HEK293 (cell line): ENCODE measurements at regions not wholly inside any gene's neighbourhood (a gene's known extent, or its start where the extent isn't known, plus 50 kb on each side); places are given as distances from the start of the nearest gene placed in this dataset.

ENCODE experiments used
- CTCF ChIA-PET: fragments of 350-600 bp; formaldehyde crosslinking; extraction: SDS; loops from one replicate; lab custom pipeline; 2021; ENCODE audit warnings: antibody characterized with exemption; lab: Yijun Ruan, JAX
- POLR2A ChIA-PET: fragments of 300-600 bp; formaldehyde crosslinking; extraction: SDS; loops from one replicate; lab custom pipeline; 2020; ENCODE audit warnings: antibody characterized with exemption, inconsistent platforms; lab: Yijun Ruan, JAX
- H3K27ac ChIP-seq: fragments of 200-500 bp; sonication (Bioruptor generic); 2 replicates; pipeline ENCODE4 v1.5.1; 2014; ENCODE audit warnings: low read depth, low read length, control low read depth, inconsistent platforms; ENCODE audit errors: extremely low read depth
- H3K36me3 ChIP-seq, 2 experiments: fragments of 200-500 bp in 1 of 2; sonication (Bioruptor generic) in 1 of 2; 1 replicate in 1 of 2; 2 replicates in 1 of 2; pipeline ENCODE4 v1.5.1; 2014 to 2017; ENCODE audit warnings: inconsistent platforms in 2 of 2, low read length in 2 of 2; ENCODE audit not compliant: control insufficient read depth in 2 of 2, insufficient read depth in 1 of 2
- H3K4me1 ChIP-seq: fragments of 200-500 bp; sonication (Bioruptor generic); 2 replicates; pipeline ENCODE4 v1.5.1; 2014; ENCODE audit warnings: mild to moderate bottlenecking, low read length, inconsistent platforms; ENCODE audit not compliant: control insufficient read depth, insufficient read depth
- H3K4me3 ChIP-seq: 2 replicates; pipeline ENCODE4 v1.5.1; 2011; ENCODE audit warnings: low read depth, mild to moderate bottlenecking, control low read depth, low read length, moderate library complexity
- H3K9me3 ChIP-seq: fragments of 200-500 bp; sonication (Bioruptor generic); 2 replicates; pipeline ENCODE4 v1.5.1; 2014; ENCODE audit warnings: low read depth, low read length, inconsistent platforms; ENCODE audit not compliant: control insufficient read depth, insufficient read depth
- HOXA7 ChIP-seq: sonication (generic); formaldehyde crosslinking; IDR thresholded peaks from 2 replicates; pipeline ENCODE4 v1.8.1; 2022; ENCODE audit warnings: missing genetic modification reagents, borderline replicate concordance
- HOXC10 ChIP-seq: sonication (generic); formaldehyde crosslinking; IDR thresholded peaks from 2 replicates; pipeline ENCODE4 v1.8.1; 2023; ENCODE audit warnings: mild to moderate bottlenecking, missing genetic modification reagents
- KLF9 ChIP-seq: fragments of 450-650 bp; formaldehyde crosslinking; IDR thresholded peaks from 2 replicates; pipeline ENCODE4 v1.5.1; 2016; ENCODE audit warnings: missing biosample characterization, missing genetic modification characterization, low read depth
- SP2 ChIP-seq: fragments of 450-650 bp; formaldehyde crosslinking; IDR thresholded peaks from 2 replicates; pipeline ENCODE4 v1.5.1; 2016; ENCODE audit warnings: missing biosample characterization, missing genetic modification characterization
- ZNF184 ChIP-seq: fragments of 450-650 bp; IDR thresholded peaks from 2 replicates; pipeline ENCODE4 v1.5.1; 2018; ENCODE audit warnings: missing biosample characterization, mild to moderate bottlenecking, missing genetic modification characterization
- ZNF239 ChIP-seq: fragments of 450-650 bp; formaldehyde crosslinking; IDR thresholded peaks from 2 replicates; pipeline ENCODE4 v1.5.1; 2016; ENCODE audit warnings: missing biosample characterization, missing genetic modification characterization
- ZNF510 ChIP-seq: fragments of 450-650 bp; formaldehyde crosslinking; IDR thresholded peaks from 2 replicates; pipeline ENCODE4 v1.5.1; 2018; ENCODE audit warnings: mild to moderate bottlenecking, missing genetic modification characterization, missing biosample characterization; ENCODE audit not compliant: insufficient replicate concordance
- ZNF544 ChIP-seq: fragments of 450-650 bp; formaldehyde crosslinking; IDR thresholded peaks from 2 replicates; pipeline ENCODE4 v1.5.0; 2017; ENCODE audit warnings: missing biosample characterization, missing genetic modification characterization
- ZNF560 ChIP-seq: fragments of 450-650 bp; formaldehyde crosslinking; IDR thresholded peaks from 2 replicates; pipeline ENCODE4 v1.5.1; 2017; ENCODE audit warnings: missing biosample characterization, missing genetic modification characterization, borderline replicate concordance
- ZNF585B ChIP-seq: fragments of 450-650 bp; formaldehyde crosslinking; IDR thresholded peaks from 2 replicates; pipeline ENCODE4 v1.5.1; 2016; ENCODE audit warnings: missing biosample characterization, missing genetic modification characterization
- ZNF626 ChIP-seq: fragments of 450-650 bp; sonication (Bioruptor Pico); formaldehyde crosslinking; IDR thresholded peaks from 2 replicates; pipeline ENCODE4 v1.5.1; 2018; ENCODE audit warnings: missing biosample characterization, missing genetic modification characterization, inconsistent platforms
- ZNF654 ChIP-seq: fragments of 450-650 bp; formaldehyde crosslinking; IDR thresholded peaks from 2 replicates; pipeline ENCODE4 v1.5.1; 2016; ENCODE audit warnings: low read depth, missing biosample characterization, missing genetic modification characterization
- ZNF776 ChIP-seq: fragments of 450-650 bp; formaldehyde crosslinking; IDR thresholded peaks from 2 replicates; pipeline ENCODE4 v1.5.0; 2017; ENCODE audit warnings: missing biosample characterization, missing genetic modification characterization, borderline replicate concordance
- TF ChIP-seq, protein P1 (sequence below): fragments of 450-650 bp; formaldehyde crosslinking; IDR thresholded peaks from 2 replicates; pipeline ENCODE4 v1.5.1; 2016; ENCODE audit warnings: missing biosample characterization, missing genetic modification characterization
- TF ChIP-seq, protein P2 (sequence below): fragments of 450-650 bp; formaldehyde crosslinking; IDR thresholded peaks from 2 replicates; pipeline ENCODE4 v1.5.1; 2016; ENCODE audit warnings: missing biosample characterization, missing genetic modification characterization, borderline replicate concordance
- TF ChIP-seq, protein P3 (sequence below): fragments of 450-650 bp; formaldehyde crosslinking; IDR thresholded peaks from 2 replicates; pipeline ENCODE4 v1.5.1; 2017; ENCODE audit warnings: missing biosample characterization, missing genetic modification characterization
- TF ChIP-seq, protein P4 (sequence below): fragments of 450-650 bp; formaldehyde crosslinking; IDR thresholded peaks from 2 replicates; pipeline ENCODE4 v1.5.1; 2017; ENCODE audit warnings: missing biosample characterization, missing genetic modification characterization
- TF ChIP-seq, protein P5 (sequence below): fragments of 450-650 bp; formaldehyde crosslinking; IDR thresholded peaks from 2 replicates; pipeline ENCODE4 v1.5.1; 2016; ENCODE audit warnings: missing biosample characterization, missing genetic modification characterization
- TF ChIP-seq, protein P6 (sequence below): fragments of 450-650 bp; formaldehyde crosslinking; IDR thresholded peaks from 2 replicates; pipeline ENCODE4 v1.5.1; 2016; ENCODE audit warnings: missing biosample characterization, missing genetic modification characterization, borderline replicate concordance

DNA sequence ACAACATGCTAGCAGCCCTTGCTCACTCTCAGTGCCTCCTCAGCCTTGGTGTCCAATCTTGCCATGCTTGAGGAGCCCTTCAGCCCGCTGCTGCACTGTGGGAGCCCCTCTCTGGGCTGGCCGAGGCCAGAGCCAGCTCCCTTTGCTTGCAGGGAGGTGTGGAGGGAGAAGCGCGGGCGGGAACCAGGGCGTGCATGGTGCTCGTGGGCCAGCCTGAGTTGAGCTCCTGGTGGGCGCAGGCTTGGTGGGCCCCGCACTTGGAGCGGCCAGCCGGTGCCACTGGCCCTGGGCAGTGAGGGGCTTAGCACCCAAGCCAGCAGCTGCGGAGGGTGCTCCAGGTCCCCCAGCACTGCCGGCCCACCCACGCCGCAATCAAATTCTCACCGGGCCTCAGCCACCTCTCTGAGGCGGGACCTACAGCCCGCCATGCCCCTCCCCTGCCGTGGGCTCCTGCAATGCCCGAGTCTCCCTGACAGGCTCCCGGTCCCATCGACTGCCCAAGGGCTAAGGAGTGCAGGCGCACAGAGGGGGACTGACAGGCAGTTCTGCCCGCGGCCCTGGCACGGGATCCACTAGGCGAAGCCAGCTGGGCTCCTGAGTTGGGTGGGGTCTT is 333.5 kb downstream of the KCNN2 start:
- Histone ChIP-seq H3K27ac (no peak overlapping the region), H3K4me3 (no peak overlapping the region), H3K4me1 (no peaks in the 10 kb centered on the region), H3K36me3 (no peaks in the 10 kb centered on the region), H3K9me3 (no peaks in the 10 kb centered on the region)
- ChIA-PET POLR2A (no interaction called here), CTCF (no interaction called here)
- TF ChIP-seq ZNF184 (no peak), ZNF654 (tag by site-specific recombination) (no peak), SP2 (tag by site-specific recombination) (no peak), ZNF239 (tag by site-specific recombination) (no peak)
- TF ChIP-seq, protein P1, sequence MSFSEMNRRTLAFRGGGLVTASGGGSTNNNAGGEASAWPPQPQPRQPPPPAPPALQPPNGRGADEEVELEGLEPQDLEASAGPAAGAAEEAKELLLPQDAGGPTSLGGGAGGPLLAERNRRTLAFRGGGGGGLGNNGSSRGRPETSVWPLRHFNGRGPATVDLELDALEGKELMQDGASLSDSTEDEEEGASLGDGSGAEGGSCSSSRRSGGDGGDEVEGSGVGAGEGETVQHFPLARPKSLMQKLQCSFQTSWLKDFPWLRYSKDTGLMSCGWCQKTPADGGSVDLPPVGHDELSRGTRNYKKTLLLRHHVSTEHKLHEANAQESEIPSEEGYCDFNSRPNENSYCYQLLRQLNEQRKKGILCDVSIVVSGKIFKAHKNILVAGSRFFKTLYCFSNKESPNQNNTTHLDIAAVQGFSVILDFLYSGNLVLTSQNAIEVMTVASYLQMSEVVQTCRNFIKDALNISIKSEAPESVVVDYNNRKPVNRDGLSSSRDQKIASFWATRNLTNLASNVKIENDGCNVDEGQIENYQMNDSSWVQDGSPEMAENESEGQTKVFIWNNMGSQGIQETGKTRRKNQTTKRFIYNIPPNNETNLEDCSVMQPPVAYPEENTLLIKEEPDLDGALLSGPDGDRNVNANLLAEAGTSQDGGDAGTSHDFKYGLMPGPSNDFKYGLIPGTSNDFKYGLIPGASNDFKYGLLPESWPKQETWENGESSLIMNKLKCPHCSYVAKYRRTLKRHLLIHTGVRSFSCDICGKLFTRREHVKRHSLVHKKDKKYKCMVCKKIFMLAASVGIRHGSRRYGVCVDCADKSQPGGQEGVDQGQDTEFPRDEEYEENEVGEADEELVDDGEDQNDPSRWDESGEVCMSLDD (tag by site-specific recombination) = no peak

DNA sequence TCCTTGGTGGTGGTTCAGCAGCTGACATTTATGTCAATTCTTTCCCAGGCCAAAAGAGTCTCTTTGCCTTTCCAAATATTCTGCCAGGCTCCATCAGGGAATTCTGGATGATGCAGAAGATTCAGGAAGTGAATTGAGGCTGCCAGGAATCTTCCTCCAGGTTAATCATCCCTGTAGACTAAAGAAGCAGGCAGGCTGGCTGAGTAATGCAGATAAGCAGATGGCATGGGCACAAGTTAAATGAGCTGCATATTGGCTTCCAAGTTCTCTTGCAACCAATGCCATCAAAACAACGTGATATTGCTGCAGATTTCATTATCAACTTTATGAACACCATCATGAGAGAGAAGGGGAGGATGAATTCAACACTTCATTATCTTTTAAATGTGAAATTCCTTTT is 324.5 kb downstream of the KCNN2 start:
- no peak overlapping the region for H3K4me3 ChIP-seq
- CTCF ChIA-PET = no interaction called here
- no peak overlapping the region for H3K27ac ChIP-seq
- no peaks in the 10 kb centered on the region for H3K9me3 ChIP-seq
- POLR2A ChIA-PET = no interaction called here
- no peaks in the 10 kb centered on the region for H3K36me3 ChIP-seq
- no peaks in the 10 kb centered on the region for H3K4me1 ChIP-seq
- TF ChIP-seq, protein P2, sequence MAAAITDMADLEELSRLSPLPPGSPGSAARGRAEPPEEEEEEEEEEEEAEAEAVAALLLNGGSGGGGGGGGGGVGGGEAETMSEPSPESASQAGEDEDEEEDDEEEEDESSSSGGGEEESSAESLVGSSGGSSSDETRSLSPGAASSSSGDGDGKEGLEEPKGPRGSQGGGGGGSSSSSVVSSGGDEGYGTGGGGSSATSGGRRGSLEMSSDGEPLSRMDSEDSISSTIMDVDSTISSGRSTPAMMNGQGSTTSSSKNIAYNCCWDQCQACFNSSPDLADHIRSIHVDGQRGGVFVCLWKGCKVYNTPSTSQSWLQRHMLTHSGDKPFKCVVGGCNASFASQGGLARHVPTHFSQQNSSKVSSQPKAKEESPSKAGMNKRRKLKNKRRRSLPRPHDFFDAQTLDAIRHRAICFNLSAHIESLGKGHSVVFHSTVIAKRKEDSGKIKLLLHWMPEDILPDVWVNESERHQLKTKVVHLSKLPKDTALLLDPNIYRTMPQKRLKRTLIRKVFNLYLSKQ (tag by site-specific recombination) = no peak
- TF ChIP-seq HOXA7 (CRISPR knock-in tag) = no peak
- TF ChIP-seq HOXC10 = no peak
- TF ChIP-seq, protein P3, sequence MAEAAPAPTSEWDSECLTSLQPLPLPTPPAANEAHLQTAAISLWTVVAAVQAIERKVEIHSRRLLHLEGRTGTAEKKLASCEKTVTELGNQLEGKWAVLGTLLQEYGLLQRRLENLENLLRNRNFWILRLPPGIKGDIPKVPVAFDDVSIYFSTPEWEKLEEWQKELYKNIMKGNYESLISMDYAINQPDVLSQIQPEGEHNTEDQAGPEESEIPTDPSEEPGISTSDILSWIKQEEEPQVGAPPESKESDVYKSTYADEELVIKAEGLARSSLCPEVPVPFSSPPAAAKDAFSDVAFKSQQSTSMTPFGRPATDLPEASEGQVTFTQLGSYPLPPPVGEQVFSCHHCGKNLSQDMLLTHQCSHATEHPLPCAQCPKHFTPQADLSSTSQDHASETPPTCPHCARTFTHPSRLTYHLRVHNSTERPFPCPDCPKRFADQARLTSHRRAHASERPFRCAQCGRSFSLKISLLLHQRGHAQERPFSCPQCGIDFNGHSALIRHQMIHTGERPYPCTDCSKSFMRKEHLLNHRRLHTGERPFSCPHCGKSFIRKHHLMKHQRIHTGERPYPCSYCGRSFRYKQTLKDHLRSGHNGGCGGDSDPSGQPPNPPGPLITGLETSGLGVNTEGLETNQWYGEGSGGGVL (tag by site-specific recombination) = no peak
- TF ChIP-seq, protein P4, sequence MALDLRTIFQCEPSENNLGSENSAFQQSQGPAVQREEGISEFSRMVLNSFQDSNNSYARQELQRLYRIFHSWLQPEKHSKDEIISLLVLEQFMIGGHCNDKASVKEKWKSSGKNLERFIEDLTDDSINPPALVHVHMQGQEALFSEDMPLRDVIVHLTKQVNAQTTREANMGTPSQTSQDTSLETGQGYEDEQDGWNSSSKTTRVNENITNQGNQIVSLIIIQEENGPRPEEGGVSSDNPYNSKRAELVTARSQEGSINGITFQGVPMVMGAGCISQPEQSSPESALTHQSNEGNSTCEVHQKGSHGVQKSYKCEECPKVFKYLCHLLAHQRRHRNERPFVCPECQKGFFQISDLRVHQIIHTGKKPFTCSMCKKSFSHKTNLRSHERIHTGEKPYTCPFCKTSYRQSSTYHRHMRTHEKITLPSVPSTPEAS (tag by site-specific recombination) = no peak
- no peak for TF ChIP-seq ZNF585B (tag by site-specific recombination)
- TF ChIP-seq ZNF510 (tag by site-specific recombination) = no peak
- TF ChIP-seq ZNF626 (tag by site-specific recombination) = no peak
- TF ChIP-seq, all 188 proteins: peak for 0

DNA sequence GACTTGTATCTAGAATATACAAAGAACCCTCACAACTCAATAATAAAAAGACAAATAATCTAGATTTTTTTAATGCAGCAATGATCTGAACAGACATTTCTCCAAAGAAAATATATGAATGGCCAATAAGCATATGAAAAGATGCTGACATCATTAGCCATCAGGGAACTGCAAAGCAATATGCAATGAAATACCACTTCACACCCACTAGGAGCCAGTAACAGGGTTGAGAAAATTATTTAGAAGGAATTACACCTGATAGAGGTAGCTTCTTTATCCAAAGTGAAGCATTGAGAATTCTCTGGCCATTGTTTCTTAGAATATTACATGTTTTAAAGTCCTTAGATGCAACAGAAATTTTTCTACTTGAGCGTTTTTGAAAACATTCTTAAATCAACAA is 316.9 kb downstream of the KCNN2 start:
- Histone ChIP-seq H3K36me3 (no peaks in the 10 kb centered on the region), H3K4me3 (no peak overlapping the region), H3K27ac (no peak overlapping the region), H3K4me1 (no peaks in the 10 kb centered on the region), H3K9me3 (no peaks in the 10 kb centered on the region)
- ChIA-PET POLR2A (no interaction called here), CTCF (no interaction called here)
- TF ChIP-seq, protein P5, sequence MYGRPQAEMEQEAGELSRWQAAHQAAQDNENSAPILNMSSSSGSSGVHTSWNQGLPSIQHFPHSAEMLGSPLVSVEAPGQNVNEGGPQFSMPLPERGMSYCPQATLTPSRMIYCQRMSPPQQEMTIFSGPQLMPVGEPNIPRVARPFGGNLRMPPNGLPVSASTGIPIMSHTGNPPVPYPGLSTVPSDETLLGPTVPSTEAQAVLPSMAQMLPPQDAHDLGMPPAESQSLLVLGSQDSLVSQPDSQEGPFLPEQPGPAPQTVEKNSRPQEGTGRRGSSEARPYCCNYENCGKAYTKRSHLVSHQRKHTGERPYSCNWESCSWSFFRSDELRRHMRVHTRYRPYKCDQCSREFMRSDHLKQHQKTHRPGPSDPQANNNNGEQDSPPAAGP (tag by site-specific recombination) = no peak
- TF ChIP-seq ZNF585B (tag by site-specific recombination) = no peak
- TF ChIP-seq ZNF776 (tag by site-specific recombination) = no peak
- no peak for TF ChIP-seq ZNF544 (tag by site-specific recombination)
- TF ChIP-seq ZNF560 (tag by site-specific recombination) = no peak
- no peak for TF ChIP-seq KLF9 (tag by site-specific recombination)
- TF ChIP-seq, protein P6, sequence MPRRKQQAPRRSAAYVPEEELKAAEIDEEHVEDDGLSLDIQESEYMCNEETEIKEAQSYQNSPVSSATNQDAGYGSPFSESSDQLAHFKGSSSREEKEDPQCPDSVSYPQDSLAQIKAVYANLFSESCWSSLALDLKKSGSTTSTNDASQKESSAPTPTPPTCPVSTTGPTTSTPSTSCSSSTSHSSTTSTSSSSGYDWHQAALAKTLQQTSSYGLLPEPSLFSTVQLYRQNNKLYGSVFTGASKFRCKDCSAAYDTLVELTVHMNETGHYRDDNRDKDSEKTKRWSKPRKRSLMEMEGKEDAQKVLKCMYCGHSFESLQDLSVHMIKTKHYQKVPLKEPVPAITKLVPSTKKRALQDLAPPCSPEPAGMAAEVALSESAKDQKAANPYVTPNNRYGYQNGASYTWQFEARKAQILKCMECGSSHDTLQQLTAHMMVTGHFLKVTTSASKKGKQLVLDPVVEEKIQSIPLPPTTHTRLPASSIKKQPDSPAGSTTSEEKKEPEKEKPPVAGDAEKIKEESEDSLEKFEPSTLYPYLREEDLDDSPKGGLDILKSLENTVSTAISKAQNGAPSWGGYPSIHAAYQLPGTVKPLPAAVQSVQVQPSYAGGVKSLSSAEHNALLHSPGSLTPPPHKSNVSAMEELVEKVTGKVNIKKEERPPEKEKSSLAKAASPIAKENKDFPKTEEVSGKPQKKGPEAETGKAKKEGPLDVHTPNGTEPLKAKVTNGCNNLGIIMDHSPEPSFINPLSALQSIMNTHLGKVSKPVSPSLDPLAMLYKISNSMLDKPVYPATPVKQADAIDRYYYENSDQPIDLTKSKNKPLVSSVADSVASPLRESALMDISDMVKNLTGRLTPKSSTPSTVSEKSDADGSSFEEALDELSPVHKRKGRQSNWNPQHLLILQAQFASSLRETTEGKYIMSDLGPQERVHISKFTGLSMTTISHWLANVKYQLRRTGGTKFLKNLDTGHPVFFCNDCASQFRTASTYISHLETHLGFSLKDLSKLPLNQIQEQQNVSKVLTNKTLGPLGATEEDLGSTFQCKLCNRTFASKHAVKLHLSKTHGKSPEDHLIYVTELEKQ = no peak
